Ramos (cell line): ENCODE measurements at regions not wholly inside any gene's neighbourhood (a gene's known extent, or its start where the extent isn't known, plus 50 kb on each side); places are given as distances from the start of the nearest gene placed in this dataset.

Source experiments
- in situ Hi-C: fragments of 300-500 bp; cut with MboI; formaldehyde crosslinking; loops from one replicate; pipeline ENCODE4 v1.14.3; 2022; ENCODE audit warnings: low sequenced_read_pairs; ENCODE audit not compliant: unreplicated experiment

- in situ Hi-C loops, result no loop called here
Measured at GRCh38 chr16:6364846-6365245, 967.8 kb upstream of the RBFOX1 start.

GRCh38 chr16:6363896-6364607 is 968.6 kb upstream of the RBFOX1 start:
- in situ Hi-C loops, result no loop called here

- in situ Hi-C loops, result no loop called here
Measured at GRCh38 chr16:6363396-6363795, 969.2 kb upstream of the RBFOX1 start.

GRCh38 chr16:6362321-6362720 is 970.3 kb upstream of the RBFOX1 start:
- in situ Hi-C loops, result no loop called here

GRCh38 chr16:6360641-6361040 is 972.0 kb upstream of the RBFOX1 start:
- in situ Hi-C loops, result no loop called here

GRCh38 chr16:6356911-6357310 is 975.7 kb upstream of the RBFOX1 start:
- in situ Hi-C loops, result no loop called here

- in situ Hi-C loops, result no loop called here
Measured at GRCh38 chr16:6349725-6350124, 982.9 kb upstream of the RBFOX1 start.

- in situ Hi-C loops, result no loop called here
Measured at GRCh38 chr16:6345090-6345489, 987.6 kb upstream of the RBFOX1 start.

GRCh38 chr16:6343157-6343556 is 989.5 kb upstream of the RBFOX1 start:
- in situ Hi-C loops, result no loop called here

GRCh38 chr16:6341981-6342380 is 990.7 kb upstream of the RBFOX1 start:
- in situ Hi-C loops, result no loop called here

- in situ Hi-C loops, result no loop called here
Measured at GRCh38 chr16:6335072-6335471, 997.6 kb upstream of the RBFOX1 start.

GRCh38 chr16:6331770-6332169 is 1000.9 kb upstream of the RBFOX1 start:
- in situ Hi-C loops, result no loop called here

- in situ Hi-C loops, result no loop called here
Measured at GRCh38 chr16:6317934-6318333, 1014.7 kb upstream of the RBFOX1 start.

GRCh38 chr16:6309271-6309670 is 1023.4 kb upstream of the RBFOX1 start:
- in situ Hi-C loops, result no loop called here

- in situ Hi-C loops, result no loop called here
Measured at GRCh38 chr16:6308176-6308575, 1024.5 kb upstream of the RBFOX1 start.

- in situ Hi-C loops, result no loop called here
Measured at GRCh38 chr16:6300523-6300922, 1032.1 kb upstream of the RBFOX1 start.

- in situ Hi-C loops, result no loop called here
Measured at GRCh38 chr16:6297666-6298410, 1034.8 kb upstream of the RBFOX1 start.

GRCh38 chr16:6286176-6286575 is 1046.5 kb upstream of the RBFOX1 start:
- in situ Hi-C loops, result no loop called here

GRCh38 chr16:6284731-6285130 is 1047.9 kb upstream of the RBFOX1 start:
- in situ Hi-C loops, result no loop called here

- in situ Hi-C loops, result no loop called here
Measured at GRCh38 chr16:6281994-6282393, 1050.7 kb upstream of the RBFOX1 start.

GRCh38 chr16:6281274-6281673 is 1051.4 kb upstream of the RBFOX1 start:
- in situ Hi-C loops, result no loop called here

- in situ Hi-C loops, result no loop called here
Measured at GRCh38 chr16:6280055-6280454, 1052.6 kb upstream of the RBFOX1 start.
